Body of pancreas (tissue), 4 donors: ENCODE measurements at regions not wholly inside any gene's neighbourhood (a gene's known extent, or its start where the extent isn't known, plus 50 kb on each side); places are given as distances from the start of the nearest gene placed in this dataset.

Experiments used
- POLR2A ChIP-seq, 3 donors: fragments of 450-650 bp; IDR thresholded peaks; one replicate each; pipeline ENCODE4 v1.6.1; 2016; ENCODE audit warnings: antibody characterized with exemption in 3 of 3, mild to moderate bottlenecking in 2 of 3
- TF ChIP-seq, protein P1 (sequence below), 7 experiments: fragments of 450-650 bp in 4 of 7; fragments of 200-600 bp in 3 of 7; sonication (generic) in 3 of 7; IDR thresholded peaks; one replicate each; pipeline ENCODE4 v1.5.1; 2016 to 2019; ENCODE audit warnings: antibody characterized with exemption in 7 of 7

DNA sequence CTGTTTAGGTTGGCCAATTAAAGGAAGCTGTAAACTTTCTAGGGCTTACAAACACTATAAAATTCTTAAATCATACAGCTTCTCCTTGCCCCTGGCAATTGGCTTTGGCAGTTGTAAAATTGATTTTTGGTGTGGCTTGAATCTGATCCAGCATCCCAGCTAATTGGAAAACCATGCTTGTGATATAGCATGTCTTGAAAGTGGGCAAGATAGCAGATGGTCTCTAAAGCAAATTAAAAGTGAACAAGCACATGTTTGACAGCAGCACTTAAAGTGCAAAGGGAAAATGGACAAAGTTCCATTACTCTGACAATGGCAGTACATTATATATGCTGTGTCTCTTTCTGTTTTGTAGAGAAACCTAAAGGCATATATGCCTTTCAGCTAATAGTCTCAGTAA, 302.9 kb upstream of the NXPH2 start:
- TF ChIP-seq, protein P1, sequence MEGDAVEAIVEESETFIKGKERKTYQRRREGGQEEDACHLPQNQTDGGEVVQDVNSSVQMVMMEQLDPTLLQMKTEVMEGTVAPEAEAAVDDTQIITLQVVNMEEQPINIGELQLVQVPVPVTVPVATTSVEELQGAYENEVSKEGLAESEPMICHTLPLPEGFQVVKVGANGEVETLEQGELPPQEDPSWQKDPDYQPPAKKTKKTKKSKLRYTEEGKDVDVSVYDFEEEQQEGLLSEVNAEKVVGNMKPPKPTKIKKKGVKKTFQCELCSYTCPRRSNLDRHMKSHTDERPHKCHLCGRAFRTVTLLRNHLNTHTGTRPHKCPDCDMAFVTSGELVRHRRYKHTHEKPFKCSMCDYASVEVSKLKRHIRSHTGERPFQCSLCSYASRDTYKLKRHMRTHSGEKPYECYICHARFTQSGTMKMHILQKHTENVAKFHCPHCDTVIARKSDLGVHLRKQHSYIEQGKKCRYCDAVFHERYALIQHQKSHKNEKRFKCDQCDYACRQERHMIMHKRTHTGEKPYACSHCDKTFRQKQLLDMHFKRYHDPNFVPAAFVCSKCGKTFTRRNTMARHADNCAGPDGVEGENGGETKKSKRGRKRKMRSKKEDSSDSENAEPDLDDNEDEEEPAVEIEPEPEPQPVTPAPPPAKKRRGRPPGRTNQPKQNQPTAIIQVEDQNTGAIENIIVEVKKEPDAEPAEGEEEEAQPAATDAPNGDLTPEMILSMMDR (IDR thresholded peaks at IDR 0.05) = no peak
- no peak for TF ChIP-seq POLR2A (IDR thresholded peaks at IDR 0.05)
